ENCODE measurements at regions not wholly inside any gene's neighbourhood (a gene's known extent, or its start where the extent isn't known, plus 50 kb on each side); places are given as distances from the start of the nearest gene placed in this dataset.

- DNase-seq (ENCODE audit: low spot score) = no peak
These were observed 297.1 kb downstream of the ASXL3 start for GRCh38 chr18:33875029-33875565.

GRCh38 chr18:33873112-33873511, 295.1 kb downstream of the ASXL3 start:
- no peak for TF ChIP-seq CTCF (IDR thresholded peaks at IDR 0.05; ENCODE audit: extremely low read depth, missing control alignments)
- no peak for DNase-seq (ENCODE audit: low spot score)

More at GRCh38 chr18:33875029-33875565, 297.1 kb downstream of the ASXL3 start:
- no peak for TF ChIP-seq CTCF (IDR thresholded peaks at IDR 0.05; ENCODE audit: extremely low read depth, missing control alignments)

GRCh38 chr18:33871363-33872025, 293.5 kb downstream of the ASXL3 start:
- TF ChIP-seq CTCF (IDR thresholded peaks at IDR 0.05; ENCODE audit: extremely low read depth, missing control alignments) = no peak
- no peak for DNase-seq (ENCODE audit: low spot score)

GRCh38 chr18:33870059-33870458, 292.0 kb downstream of the ASXL3 start:
- DNase-seq (ENCODE audit: low spot score) = no peak
- TF ChIP-seq CTCF (IDR thresholded peaks at IDR 0.05; ENCODE audit: extremely low read depth, missing control alignments) = no peak

- no peak for DNase-seq (ENCODE audit: low spot score)
- TF ChIP-seq CTCF (IDR thresholded peaks at IDR 0.05; ENCODE audit: extremely low read depth, missing control alignments) = no peak
These were observed 288.4 kb downstream of the ASXL3 start for GRCh38 chr18:33866386-33866785.

- DNase-seq (ENCODE audit: low spot score) = no peak
- no peak for TF ChIP-seq CTCF (IDR thresholded peaks at IDR 0.05; ENCODE audit: extremely low read depth, missing control alignments)
These were observed 285.9 kb downstream of the ASXL3 start for GRCh38 chr18:33863912-33864311.

- DNase-seq (ENCODE audit: low spot score) = no peak
- TF ChIP-seq CTCF (IDR thresholded peaks at IDR 0.05; ENCODE audit: extremely low read depth, missing control alignments) = no peak
These were observed 276.8 kb downstream of the ASXL3 start for GRCh38 chr18:33854827-33855139.

Measured in GM20000 (cell line).